ENCODE measurements at regions not wholly inside any gene's neighbourhood (a gene's known extent, or its start where the extent isn't known, plus 50 kb on each side); places are given as distances from the start of the nearest gene placed in this dataset.

DNA sequence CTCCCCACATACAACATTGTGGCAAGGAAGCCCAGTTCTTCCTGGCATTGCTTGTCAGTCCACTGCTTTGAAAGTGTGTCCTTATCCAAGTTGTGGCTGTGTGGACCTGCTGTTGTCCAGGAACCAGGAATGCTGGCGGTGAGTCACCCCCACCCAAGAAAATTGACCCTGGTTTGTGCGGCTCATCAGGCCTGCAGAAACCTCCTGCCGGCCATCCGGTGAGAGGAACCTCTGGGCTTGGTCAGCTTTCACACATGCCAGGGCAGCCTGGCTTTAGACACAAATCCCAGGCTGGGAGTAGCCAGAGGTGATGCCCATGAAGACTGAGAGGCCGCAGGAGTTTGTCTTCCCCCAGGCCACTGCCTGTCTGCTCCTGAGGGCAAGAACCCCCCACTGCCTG, 223.6 kb downstream of the TTLL2 start:
- ChIA-PET POLR2A (ENCODE audit: unreplicated experiment) (no interaction called here), CTCF (no interaction called here)
- no peaks in the 10 kb centered on the region for H3K9me2 ChIP-seq (ENCODE audit: insufficient read depth)
- H3F3A ChIP-seq (ENCODE audit: insufficient read depth, low read depth), result no peaks in the 10 kb centered on the region
- intact Hi-C loops (cut with micrococcal nuclease; ENCODE audit: unreplicated experiment), result no loop called here
- H3K4me3 ChIP-seq, result no peak overlapping the region
- H3K79me2 ChIP-seq (ENCODE audit: low read depth), result no peaks in the 10 kb centered on the region
- BruUV-seq (replicated peaks), result no TSS peak
- H3K4me1 ChIP-seq (replicated peaks; ENCODE audit: insufficient read depth), result no peaks in the 10 kb centered on the region
- no peaks in the 10 kb centered on the region for H4K20me1 ChIP-seq (ENCODE audit: insufficient read depth)
- H3K36me3 ChIP-seq (ENCODE audit: low read depth), result no peaks in the 10 kb centered on the region
- no peak for DNase-seq
- no peaks in the 10 kb centered on the region for H3K9me3 ChIP-seq (ENCODE audit: insufficient read depth, low read depth)
- TF ChIP-seq CTCF (conservative IDR thresholded peaks at IDR 0.05) (no peak), EZH2 (IDR thresholded peaks at IDR 0.05; ENCODE audit: low read depth) (no peak)
- H2AFZ ChIP-seq, result no peak overlapping the region
- H3K27ac ChIP-seq, result no peak overlapping the region
- H3K27me3 ChIP-seq (ENCODE audit: insufficient read depth, low read depth), result peaks cover 90% of the 10 kb centered on the region
- no peak overlapping the region for H3K4me2 ChIP-seq

DNA sequence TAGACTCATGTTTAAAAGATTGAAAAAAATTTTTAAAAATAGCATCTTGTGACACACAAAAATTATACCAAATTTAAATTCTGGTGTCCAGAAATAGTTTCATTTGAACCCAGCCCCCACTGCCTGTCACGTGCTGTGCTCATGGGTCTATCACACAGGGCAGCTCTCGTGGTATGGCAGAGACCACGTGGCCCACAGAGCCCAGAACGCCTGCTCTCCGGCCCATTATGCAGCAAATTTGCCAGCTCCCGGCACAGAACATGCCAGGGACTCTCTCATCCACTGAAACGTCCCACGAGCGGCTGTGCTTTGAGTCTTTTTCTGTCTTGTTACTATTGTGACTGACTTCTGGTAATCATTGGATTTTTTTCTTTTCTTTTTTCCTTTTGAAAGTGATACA, 224.3 kb downstream of the TTLL2 start:
- Histone ChIP-seq H4K20me1 (ENCODE audit: insufficient read depth) (no peaks in the 10 kb centered on the region), H3K27me3 (ENCODE audit: insufficient read depth, low read depth) (peaks cover 86% of the 10 kb centered on the region), H3K9me3 (ENCODE audit: insufficient read depth, low read depth) (no peaks in the 10 kb centered on the region), H3K4me2 (no peak overlapping the region), H3K79me2 (ENCODE audit: low read depth) (no peaks in the 10 kb centered on the region), H3K9me2 (ENCODE audit: insufficient read depth) (no peaks in the 10 kb centered on the region), H2AFZ (no peak overlapping the region), H3K4me3 (no peak overlapping the region), H3K4me1 (replicated peaks; ENCODE audit: insufficient read depth) (no peaks in the 10 kb centered on the region), H3F3A (ENCODE audit: insufficient read depth, low read depth) (no peaks in the 10 kb centered on the region), H3K27ac (no peak overlapping the region), H3K36me3 (ENCODE audit: low read depth) (no peaks in the 10 kb centered on the region)
- TF ChIP-seq CTCF (conservative IDR thresholded peaks at IDR 0.05) (no peak), EZH2 (IDR thresholded peaks at IDR 0.05; ENCODE audit: low read depth) (no peak)
- ChIA-PET POLR2A (ENCODE audit: unreplicated experiment) (no interaction called here), CTCF (no interaction called here)
- no peak for DNase-seq
- BruUV-seq (replicated peaks), result no TSS peak
- intact Hi-C loops (cut with micrococcal nuclease; ENCODE audit: unreplicated experiment), result no loop called here

DNA sequence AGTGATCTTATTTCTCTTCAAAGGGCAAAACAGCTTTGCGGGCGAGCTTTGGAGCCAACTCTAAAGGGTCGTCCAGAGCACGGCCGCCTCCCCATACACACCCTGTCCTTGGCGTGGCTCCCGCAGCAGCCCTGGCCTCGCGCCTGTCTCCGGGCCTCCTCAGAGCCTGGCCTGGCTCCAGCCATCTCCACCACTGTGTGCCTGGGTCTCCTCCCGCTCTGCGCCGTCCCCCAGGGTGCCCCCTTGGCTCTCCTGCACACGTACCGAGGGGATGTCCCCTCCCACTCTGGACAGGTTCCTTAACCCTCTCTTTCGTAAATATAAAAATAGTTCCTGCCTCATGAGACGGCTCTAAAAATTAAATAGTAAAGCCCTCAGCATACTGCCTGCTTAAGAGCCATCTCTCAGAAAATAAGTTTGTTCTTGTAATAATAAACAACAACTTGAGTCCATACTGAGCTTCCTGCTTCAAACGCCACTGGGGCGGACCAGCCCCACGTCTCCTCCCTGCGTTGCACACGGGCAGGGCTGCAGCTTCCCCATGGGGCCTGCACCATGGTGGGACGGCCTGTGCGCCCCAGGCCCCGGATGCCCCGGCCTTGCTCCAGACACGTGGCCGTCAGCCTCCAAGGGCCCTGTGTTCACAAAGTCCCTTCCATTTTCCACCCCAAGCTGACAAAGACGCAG, 226.2 kb downstream of the TTLL2 start:
- Histone ChIP-seq H3F3A (ENCODE audit: insufficient read depth, low read depth) (no peaks in the 10 kb centered on the region), H3K27me3 (ENCODE audit: insufficient read depth, low read depth) (peaks cover 68% of the 10 kb centered on the region), H4K20me1 (ENCODE audit: insufficient read depth) (no peaks in the 10 kb centered on the region), H3K9me2 (ENCODE audit: insufficient read depth) (no peaks in the 10 kb centered on the region), H3K4me1 (replicated peaks; ENCODE audit: insufficient read depth) (no peaks in the 10 kb centered on the region), H3K4me2 (no peak overlapping the region), H3K27ac (no peak overlapping the region), H3K4me3 (no peak overlapping the region), H3K79me2 (ENCODE audit: low read depth) (no peaks in the 10 kb centered on the region), H3K36me3 (ENCODE audit: low read depth) (no peaks in the 10 kb centered on the region), H2AFZ (no peak overlapping the region), H3K9me3 (ENCODE audit: insufficient read depth, low read depth) (no peaks in the 10 kb centered on the region)
- DNase-seq, result no peak
- BruUV-seq (replicated peaks), result no TSS peak
- intact Hi-C loops (cut with micrococcal nuclease; ENCODE audit: unreplicated experiment), result no loop called here
- TF ChIP-seq CTCF (conservative IDR thresholded peaks at IDR 0.05), result no peak
- no peak for TF ChIP-seq EZH2 (IDR thresholded peaks at IDR 0.05; ENCODE audit: low read depth)
- CTCF ChIA-PET, result no interaction called here
- POLR2A ChIA-PET (ENCODE audit: unreplicated experiment), result no interaction called here

Measured in PC-9 (cell line).